Endothelial cell of umbilical vein (primary cell): ENCODE measurements at regions not wholly inside any gene's neighbourhood (a gene's known extent, or its start where the extent isn't known, plus 50 kb on each side); places are given as distances from the start of the nearest gene placed in this dataset.

Experiments
- BruUV-seq: library from RNA; stranded (reverse); fragments of 400-500 nt; replicated peaks from 2 replicates; lab custom pipeline; 2021; lab: Mats Ljungman, UMichigan
- CTCF ChIA-PET: fragments of 300-600, 350-600 bp; sonication (Branson Sonifier 250); formaldehyde crosslinking; loops from one replicate; lab custom pipeline; 2021; ENCODE audit warnings: antibody characterized with exemption, inconsistent platforms; lab: Charles Lee
- POLR2A ChIA-PET: fragments of 300-600, 350-600 bp; sonication (Branson Sonifier 250); formaldehyde crosslinking; loops from one replicate; lab custom pipeline; 2021; ENCODE audit warnings: antibody characterized with exemption, inconsistent platforms; lab: Charles Lee
- DNase-seq: peaks from one replicate; pipeline ENCODE4 v3.0.0-alpha.2; 2011; ENCODE audit warnings: low read depth, low spot score
- FAIRE-seq: peaks from 2 replicates; lab custom pipeline; 2011; peaks lifted over from hg19 to GRCh38; lab: Jason Lieb, UNC
- H2AFZ ChIP-seq: 2 replicates; pipeline ENCODE4 v1.6.0; 2012; ENCODE audit warnings: low read depth, low read length, control low read depth, inconsistent platforms
- H3K27ac ChIP-seq: 2 replicates; pipeline ENCODE4 v1.5.1; 2011; ENCODE audit warnings: low read depth, mild to moderate bottlenecking, control low read depth, low read length, moderate library complexity; ENCODE audit not compliant: insufficient read depth
- H3K27me3 ChIP-seq, 2 experiments: 2 replicates each; pipeline versions ENCODE4 v1.6.0 to v1.6.1; 2011; ENCODE audit warnings: low read length in 2 of 2, mixed read lengths in 1 of 2; ENCODE audit not compliant: control insufficient read depth in 2 of 2, insufficient read depth in 2 of 2
- H3K36me3 ChIP-seq, 2 experiments: 2 replicates in 1 of 2; 3 replicates in 1 of 2; pipeline ENCODE4 v1.5.1; 2011; ENCODE audit warnings: low read length in 2 of 2, mild to moderate bottlenecking in 1 of 2, moderate library complexity in 1 of 2; ENCODE audit not compliant: control insufficient read depth in 2 of 2, insufficient read depth in 2 of 2; ENCODE audit errors: extremely low read depth in 1 of 2
- H3K4me1 ChIP-seq: 3 replicates; pipeline ENCODE4 v1.5.1; 2011; ENCODE audit warnings: mild to moderate bottlenecking, low read length; ENCODE audit not compliant: control insufficient read depth, insufficient read depth; ENCODE audit errors: extremely low read depth
- H3K4me2 ChIP-seq: 2 replicates; pipeline ENCODE4 v1.6.1; 2011; ENCODE audit warnings: low read length, control low read depth, mixed read lengths; ENCODE audit not compliant: insufficient read depth
- H3K4me3 ChIP-seq, 3 experiments: fragments of 200-600 bp in 1 of 3; sonication (generic), shearing (Covaris generic) in 1 of 3; replicated peaks in 1 of 3; 2 replicates each; pipeline ENCODE4 v1.5.1; 2011 to 2016; ENCODE audit warnings: control low read depth in 3 of 3, low read length in 3 of 3, mild to moderate bottlenecking in 2 of 3, inconsistent platforms in 1 of 3, low read depth in 1 of 3, moderate library complexity in 1 of 3; ENCODE audit not compliant: insufficient read depth in 1 of 3
- H3K79me2 ChIP-seq: 2 replicates; pipeline ENCODE4 v1.6.0; 2012; ENCODE audit warnings: low read length, inconsistent platforms; ENCODE audit not compliant: control insufficient read depth, insufficient read depth
- H3K9ac ChIP-seq: replicated peaks from 2 replicates; pipeline ENCODE3; 2011; ENCODE audit warnings: low read length, control low read depth; ENCODE audit not compliant: insufficient read depth; ENCODE audit errors: extremely low read depth
- H3K9me1 ChIP-seq: replicated peaks from 3 replicates; pipeline ENCODE4 v1.6.0; 2011; ENCODE audit warnings: mild to moderate bottlenecking, low read length; ENCODE audit not compliant: control insufficient read depth, insufficient read depth; ENCODE audit errors: extremely low read depth
- H3K9me3 ChIP-seq: replicated peaks from 2 replicates; pipeline ENCODE4 v1.5.1; 2012; ENCODE audit warnings: low read length, inconsistent platforms; ENCODE audit not compliant: control insufficient read depth, insufficient read depth
- H4K20me1 ChIP-seq: replicated peaks from 2 replicates; pipeline ENCODE3; 2011; ENCODE audit warnings: mild to moderate bottlenecking, low read length; ENCODE audit not compliant: control insufficient read depth, insufficient read depth; ENCODE audit errors: extremely low read depth
- EZH2 ChIP-seq: IDR thresholded peaks from 2 replicates; pipeline ENCODE4 v1.6.1; 2012; ENCODE audit warnings: borderline replicate concordance, low read depth, mild to moderate bottlenecking, moderate library complexity, low read length, inconsistent platforms; ENCODE audit not compliant: severe bottlenecking
- FOS ChIP-seq: IDR thresholded peaks from 2 replicates; pipeline ENCODE4 v1.6.1; 2011; ENCODE audit warnings: mild to moderate bottlenecking, low read length, moderate library complexity, borderline replicate concordance; ENCODE audit not compliant: insufficient read depth
- GATA2 ChIP-seq: IDR thresholded peaks from 2 replicates; pipeline ENCODE4 v1.7.0; 2011; ENCODE audit warnings: low read depth, mild to moderate bottlenecking, moderate library complexity, mixed read lengths, low read length; ENCODE audit not compliant: insufficient read length, insufficient read depth
- JUN ChIP-seq: IDR thresholded peaks from 2 replicates; pipeline ENCODE4 v1.6.1; 2011; ENCODE audit warnings: borderline replicate concordance, low read depth; ENCODE audit not compliant: insufficient read length, insufficient read depth
- MYC ChIP-seq: IDR thresholded peaks from one replicate; pipeline ENCODE4 v1.6.1; 2011; ENCODE audit warnings: mild to moderate bottlenecking, low read depth, low read length
- POLR2A ChIP-seq: IDR thresholded peaks from 2 replicates; pipeline ENCODE4 v1.6.1; 2012; ENCODE audit warnings: low read depth, mild to moderate bottlenecking, control low read depth, low read length
- POLR2AphosphoS5 ChIP-seq: IDR thresholded peaks from 2 replicates; pipeline ENCODE4 v1.6.1; 2012; ENCODE audit warnings: low read depth, mild to moderate bottlenecking, control low read depth, low read length, moderate library complexity; ENCODE audit not compliant: insufficient read depth
- dilution Hi-C: fragments of 300-500 bp; cut with MboI; formaldehyde crosslinking; loops from one replicate; pipeline ENCODE4 v1.15.0; 2019; ENCODE audit warnings: low sequenced_read_pairs; ENCODE audit not compliant: extremely low pct_ligation_motif_present
- intact Hi-C: fragments of 100-400 bp; cut with micrococcal nuclease; formaldehyde crosslinking; loops from one replicate; pipeline ENCODE4 v1.10.0; 2022
- TF ChIP-seq, protein P1 (sequence below): IDR thresholded peaks from 2 replicates; pipeline ENCODE4 v1.6.1; 2011; ENCODE audit not compliant: insufficient read depth, insufficient read length
- TF ChIP-seq, protein P2 (sequence below), 2 donors: IDR thresholded peaks; 1 replicate in 1 of 2; 2 replicates in 1 of 2; pipeline ENCODE4 v1.5.1; 2011; ENCODE audit warnings: low read length in 2 of 2, mild to moderate bottlenecking in 2 of 2, moderate library complexity in 2 of 2, control low read depth in 1 of 2, inconsistent platforms in 1 of 2, low read depth in 1 of 2; ENCODE audit not compliant: insufficient read depth in 1 of 2; ENCODE audit errors: extremely low read depth in 1 of 2

DNA sequence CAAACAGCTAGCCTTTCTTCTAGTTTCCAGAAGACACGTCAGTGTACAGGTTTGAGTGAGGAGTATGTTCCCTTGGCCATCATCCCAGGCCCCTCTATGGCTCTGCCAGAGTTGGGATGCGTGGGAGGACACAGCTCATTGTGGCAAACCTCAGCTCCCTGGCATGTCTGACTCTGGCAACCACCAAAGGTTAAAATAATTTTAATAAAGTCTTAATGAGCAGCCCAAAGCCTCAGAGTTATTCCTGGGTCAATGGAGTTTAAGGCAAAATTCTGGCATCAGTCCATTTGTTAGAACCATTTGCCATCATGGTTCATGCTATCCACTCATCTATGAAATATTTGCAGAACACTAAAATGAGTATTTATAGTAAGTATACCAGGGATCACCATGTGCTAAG is 79.8 kb upstream of the PAPPA start:
- CTCF ChIA-PET, result no interaction called here
- H3K27ac ChIP-seq, result no peak overlapping the region
- no TSS peak for BruUV-seq
- FAIRE-seq (no peak), DNase-seq (no peak)
- no peak overlapping the region for H2AFZ ChIP-seq
- no peaks in the 10 kb centered on the region for H3K79me2 ChIP-seq
- H3K4me3 ChIP-seq, result no peak overlapping the region
- no peaks in the 10 kb centered on the region for H3K4me1 ChIP-seq
- intact Hi-C loops, result no loop called here
- TF ChIP-seq MYC, result no peak
- TF ChIP-seq POLR2AphosphoS5, result no peak
- no peak for TF ChIP-seq JUN
- no peak for TF ChIP-seq POLR2A
- no peak for TF ChIP-seq FOS
- TF ChIP-seq, protein P1, sequence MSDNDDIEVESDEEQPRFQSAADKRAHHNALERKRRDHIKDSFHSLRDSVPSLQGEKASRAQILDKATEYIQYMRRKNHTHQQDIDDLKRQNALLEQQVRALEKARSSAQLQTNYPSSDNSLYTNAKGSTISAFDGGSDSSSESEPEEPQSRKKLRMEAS, result no peak
- TF ChIP-seq, protein P2, sequence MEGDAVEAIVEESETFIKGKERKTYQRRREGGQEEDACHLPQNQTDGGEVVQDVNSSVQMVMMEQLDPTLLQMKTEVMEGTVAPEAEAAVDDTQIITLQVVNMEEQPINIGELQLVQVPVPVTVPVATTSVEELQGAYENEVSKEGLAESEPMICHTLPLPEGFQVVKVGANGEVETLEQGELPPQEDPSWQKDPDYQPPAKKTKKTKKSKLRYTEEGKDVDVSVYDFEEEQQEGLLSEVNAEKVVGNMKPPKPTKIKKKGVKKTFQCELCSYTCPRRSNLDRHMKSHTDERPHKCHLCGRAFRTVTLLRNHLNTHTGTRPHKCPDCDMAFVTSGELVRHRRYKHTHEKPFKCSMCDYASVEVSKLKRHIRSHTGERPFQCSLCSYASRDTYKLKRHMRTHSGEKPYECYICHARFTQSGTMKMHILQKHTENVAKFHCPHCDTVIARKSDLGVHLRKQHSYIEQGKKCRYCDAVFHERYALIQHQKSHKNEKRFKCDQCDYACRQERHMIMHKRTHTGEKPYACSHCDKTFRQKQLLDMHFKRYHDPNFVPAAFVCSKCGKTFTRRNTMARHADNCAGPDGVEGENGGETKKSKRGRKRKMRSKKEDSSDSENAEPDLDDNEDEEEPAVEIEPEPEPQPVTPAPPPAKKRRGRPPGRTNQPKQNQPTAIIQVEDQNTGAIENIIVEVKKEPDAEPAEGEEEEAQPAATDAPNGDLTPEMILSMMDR (IDR thresholded peaks at IDR 0.05; ENCODE audit: extremely low read depth in 1 of 2, insufficient read depth in 1 of 2, low read depth in 1 of 2, low read length in 2 of 2), result no peak
- TF ChIP-seq EZH2, result no peak
- no peak for TF ChIP-seq GATA2
- no peaks in the 10 kb centered on the region for H3K9me3 ChIP-seq
- dilution Hi-C loops, result no loop called here
- no peaks in the 10 kb centered on the region for H4K20me1 ChIP-seq
- POLR2A ChIA-PET, result no interaction called here
- H3K9me1 ChIP-seq, result no peaks in the 10 kb centered on the region
- H3K27me3 ChIP-seq, result no peaks in the 10 kb centered on the region
- no peaks in the 10 kb centered on the region for H3K36me3 ChIP-seq
- H3K4me2 ChIP-seq, result no peak overlapping the region
- no peak overlapping the region for H3K9ac ChIP-seq
